Ishikawa (cell line): ENCODE measurements at regions not wholly inside any gene's neighbourhood (a gene's known extent, or its start where the extent isn't known, plus 50 kb on each side); places are given as distances from the start of the nearest gene placed in this dataset.

ENCODE experiments used
- CEBPB ChIP-seq: IDR thresholded peaks from 2 replicates; pipeline ENCODE4 v1.6.1; 2012
- CREB1 ChIP-seq: IDR thresholded peaks from 2 replicates; pipeline ENCODE4 v1.6.1; 2012; ENCODE audit warnings: low read depth
- EGR1 ChIP-seq: IDR thresholded peaks from 2 replicates; pipeline ENCODE4 v1.6.1; 2012
- EP300 ChIP-seq: IDR thresholded peaks from 2 replicates; pipeline ENCODE4 v1.6.1; 2012; ENCODE audit warnings: borderline replicate concordance
- FOXM1 ChIP-seq: IDR thresholded peaks from 2 replicates; pipeline ENCODE4 v1.6.1; 2012; ENCODE audit warnings: low read depth, borderline replicate concordance
- NFIC ChIP-seq: IDR thresholded peaks from 2 replicates; pipeline ENCODE4 v1.6.1; 2012
- RAD21 ChIP-seq: IDR thresholded peaks from 2 replicates; pipeline ENCODE4 v1.6.1; 2012; ENCODE audit warnings: low read depth
- REST ChIP-seq: IDR thresholded peaks from 2 replicates; pipeline ENCODE4 v1.6.1; 2012; ENCODE audit warnings: low read depth, mild to moderate bottlenecking
- TAF1 ChIP-seq: IDR thresholded peaks from 2 replicates; pipeline ENCODE4 v1.6.1; 2012; ENCODE audit warnings: low read depth, mild to moderate bottlenecking
- TCF12 ChIP-seq: IDR thresholded peaks from 2 replicates; pipeline ENCODE4 v1.6.1; 2012; ENCODE audit warnings: low read depth
- TEAD4 ChIP-seq: IDR thresholded peaks from 2 replicates; pipeline ENCODE4 v1.6.1; 2012
- YY1 ChIP-seq: IDR thresholded peaks from 2 replicates; pipeline ENCODE4 v1.6.1; 2012; ENCODE audit warnings: low read depth
- ZBTB7A ChIP-seq: IDR thresholded peaks from 2 replicates; pipeline ENCODE4 v1.6.1; 2012; ENCODE audit warnings: low read depth
- TF ChIP-seq, protein P1 (sequence below): IDR thresholded peaks from 2 replicates; pipeline ENCODE4 v1.6.1; 2012
- TF ChIP-seq, protein P2 (sequence below): IDR thresholded peaks from 2 replicates; pipeline ENCODE4 v1.6.1; 2012

GRCh38 chr14:38521591-38521990 is 265.7 kb upstream of the CLEC14A start:
- TF ChIP-seq ZBTB7A (no peak), FOXM1 (no peak), NFIC (no peak), EP300 (no peak), CREB1 (no peak), RAD21 (no peak), YY1 (no peak), TCF12 (no peak), TAF1 (no peak), REST (no peak), CEBPB (no peak), EGR1 (no peak), TEAD4 (no peak)
- TF ChIP-seq, protein P1, sequence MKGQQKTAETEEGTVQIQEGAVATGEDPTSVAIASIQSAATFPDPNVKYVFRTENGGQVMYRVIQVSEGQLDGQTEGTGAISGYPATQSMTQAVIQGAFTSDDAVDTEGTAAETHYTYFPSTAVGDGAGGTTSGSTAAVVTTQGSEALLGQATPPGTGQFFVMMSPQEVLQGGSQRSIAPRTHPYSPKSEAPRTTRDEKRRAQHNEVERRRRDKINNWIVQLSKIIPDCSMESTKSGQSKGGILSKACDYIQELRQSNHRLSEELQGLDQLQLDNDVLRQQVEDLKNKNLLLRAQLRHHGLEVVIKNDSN: no peak
- TF ChIP-seq, protein P2, sequence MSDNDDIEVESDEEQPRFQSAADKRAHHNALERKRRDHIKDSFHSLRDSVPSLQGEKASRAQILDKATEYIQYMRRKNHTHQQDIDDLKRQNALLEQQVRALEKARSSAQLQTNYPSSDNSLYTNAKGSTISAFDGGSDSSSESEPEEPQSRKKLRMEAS: no peak

- TF ChIP-seq YY1 (no peak), EGR1 (no peak), TAF1 (no peak), ZBTB7A (no peak), CEBPB (no peak), CREB1 (no peak), EP300 (no peak), NFIC (no peak), RAD21 (no peak), TCF12 (no peak), TEAD4 (no peak)
- TF ChIP-seq, protein P1: no peak
- TF ChIP-seq, protein P2: no peak
Observed at GRCh38 chr14:38517426-38517825, 261.5 kb upstream of the CLEC14A start.

GRCh38 chr14:38512236-38512635 is 256.3 kb upstream of the CLEC14A start:
- TF ChIP-seq FOXM1 (no peak), NFIC (no peak), TCF12 (no peak), ZBTB7A (no peak), CREB1 (no peak)

- TF ChIP-seq TEAD4 (no peak), EGR1 (no peak), CREB1 (no peak), TAF1 (no peak), EP300 (no peak), ZBTB7A (no peak), NFIC (no peak)
- TF ChIP-seq, protein P1: no peak
- TF ChIP-seq, protein P2: no peak
Observed at GRCh38 chr14:38507299-38507698, 251.4 kb upstream of the CLEC14A start.

DNA sequence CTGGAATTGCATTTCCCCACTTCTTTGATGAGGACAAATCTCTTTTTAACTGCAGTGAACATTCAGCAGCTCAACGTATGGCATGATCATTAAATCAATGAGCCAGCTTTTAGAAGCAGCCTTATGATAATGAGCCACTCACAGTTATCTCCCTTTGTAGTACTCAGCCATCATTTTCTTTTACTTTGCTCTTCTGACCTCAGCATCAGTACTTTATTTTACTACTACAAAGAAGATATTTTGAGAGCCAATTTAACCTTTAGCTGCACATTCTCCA is 250.0 kb upstream of the CLEC14A start:
- TF ChIP-seq EP300 (no peak), EGR1 (no peak), REST (no peak), ZBTB7A (no peak), TEAD4 (no peak), RAD21 (no peak), YY1 (no peak), NFIC (no peak), FOXM1 (no peak), TAF1 (no peak), CREB1 (no peak), TCF12 (no peak), CEBPB (no peak)
- TF ChIP-seq, protein P2: no peak
- TF ChIP-seq, protein P1: no peak
